Cardiac fibroblast (primary cell): ENCODE measurements at regions not wholly inside any gene's neighbourhood (a gene's known extent, or its start where the extent isn't known, plus 50 kb on each side); places are given as distances from the start of the nearest gene placed in this dataset.

Experiments used
- DNase-seq, 2 donors: peaks; one replicate each; pipeline versions ENCODE4 v3.0.0 to v3.0.0-alpha.2; 2010; ENCODE audit warnings: low read depth in 2 of 2
- H3K4me3 ChIP-seq, 2 donors: replicated peaks in 1 of 2; 1 replicate in 1 of 2; 2 replicates in 1 of 2; pipeline ENCODE4 v1.5.1; 2011; ENCODE audit warnings: low read depth in 2 of 2, low read length in 2 of 2, mild to moderate bottlenecking in 2 of 2, moderate library complexity in 1 of 2
- TF ChIP-seq, protein P1 (sequence below): IDR thresholded peaks from one replicate; pipeline ENCODE4 v1.5.1; 2011; ENCODE audit warnings: low read depth, mild to moderate bottlenecking, low read length, inconsistent platforms

DNA sequence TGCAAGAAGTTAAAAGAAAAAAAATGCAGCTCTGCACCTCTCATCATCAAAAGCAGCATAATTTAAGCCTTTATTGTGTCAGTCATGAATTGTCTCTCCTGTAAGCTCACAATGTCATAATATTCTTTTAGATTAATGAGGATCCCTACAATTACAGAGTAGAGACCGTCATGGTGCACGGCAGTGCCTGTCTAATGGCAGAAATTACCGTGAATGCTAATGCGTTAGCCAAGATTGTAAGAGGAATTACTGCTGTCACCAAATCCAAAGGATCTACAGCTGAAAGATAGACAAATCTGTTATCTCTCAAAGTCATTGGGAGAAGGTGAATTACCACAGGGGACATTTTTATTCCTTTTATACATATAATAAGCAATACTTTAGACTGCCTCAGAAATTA is 631.6 kb upstream of the NRSN1 start:
- TF ChIP-seq, protein P1, sequence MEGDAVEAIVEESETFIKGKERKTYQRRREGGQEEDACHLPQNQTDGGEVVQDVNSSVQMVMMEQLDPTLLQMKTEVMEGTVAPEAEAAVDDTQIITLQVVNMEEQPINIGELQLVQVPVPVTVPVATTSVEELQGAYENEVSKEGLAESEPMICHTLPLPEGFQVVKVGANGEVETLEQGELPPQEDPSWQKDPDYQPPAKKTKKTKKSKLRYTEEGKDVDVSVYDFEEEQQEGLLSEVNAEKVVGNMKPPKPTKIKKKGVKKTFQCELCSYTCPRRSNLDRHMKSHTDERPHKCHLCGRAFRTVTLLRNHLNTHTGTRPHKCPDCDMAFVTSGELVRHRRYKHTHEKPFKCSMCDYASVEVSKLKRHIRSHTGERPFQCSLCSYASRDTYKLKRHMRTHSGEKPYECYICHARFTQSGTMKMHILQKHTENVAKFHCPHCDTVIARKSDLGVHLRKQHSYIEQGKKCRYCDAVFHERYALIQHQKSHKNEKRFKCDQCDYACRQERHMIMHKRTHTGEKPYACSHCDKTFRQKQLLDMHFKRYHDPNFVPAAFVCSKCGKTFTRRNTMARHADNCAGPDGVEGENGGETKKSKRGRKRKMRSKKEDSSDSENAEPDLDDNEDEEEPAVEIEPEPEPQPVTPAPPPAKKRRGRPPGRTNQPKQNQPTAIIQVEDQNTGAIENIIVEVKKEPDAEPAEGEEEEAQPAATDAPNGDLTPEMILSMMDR: no peak
- DNase-seq: no peak
- H3K4me3 ChIP-seq: no peak overlapping the region

GRCh38 chr6:23498013-23498412 is 628.0 kb upstream of the NRSN1 start:
- TF ChIP-seq, protein P1: no peak
- no peak overlapping the region for H3K4me3 ChIP-seq
- DNase-seq: peak; percentile 7 to 27

DNA sequence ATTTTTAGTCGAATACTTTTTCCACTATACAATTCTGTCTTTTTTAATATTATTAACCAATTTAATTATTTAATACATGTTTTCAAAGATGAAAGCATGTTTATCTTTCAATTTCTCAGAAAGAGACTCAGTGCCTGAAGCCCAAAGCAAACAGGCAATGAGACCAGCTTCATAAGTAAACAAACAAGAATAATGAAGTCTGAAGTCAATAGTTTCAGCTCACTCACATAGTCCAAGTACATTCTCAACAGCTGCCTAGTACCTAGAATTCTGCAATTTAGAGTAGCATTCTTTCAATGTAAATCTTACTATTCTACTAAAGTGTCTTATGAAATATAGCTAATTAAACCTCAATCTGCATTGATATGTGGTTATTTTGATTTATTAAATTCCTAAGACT is 626.5 kb upstream of the NRSN1 start:
- no peak overlapping the region for H3K4me3 ChIP-seq
- TF ChIP-seq, protein P1: no peak
- DNase-seq: no peak

DNA sequence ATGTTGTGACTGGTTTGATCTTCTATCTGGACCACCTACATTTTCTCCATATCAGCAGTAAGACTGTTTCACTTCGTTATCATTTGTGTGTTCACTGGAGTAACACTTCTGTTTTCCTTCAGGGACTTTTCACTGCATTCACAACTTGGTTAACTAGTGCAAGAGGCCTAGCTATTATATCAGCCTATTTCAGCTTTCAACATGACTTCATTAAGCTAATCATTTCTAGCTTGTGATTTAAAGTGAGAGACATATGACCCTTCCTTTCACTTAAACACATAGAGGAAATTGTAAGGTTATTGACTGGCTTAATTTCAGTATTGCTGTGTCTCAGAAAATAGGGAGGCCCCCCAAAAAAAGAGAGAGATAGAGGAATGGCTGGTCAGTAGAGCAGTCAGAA is 622.8 kb upstream of the NRSN1 start:
- TF ChIP-seq, protein P1: no peak
- no peak for DNase-seq
- H3K4me3 ChIP-seq: no peak overlapping the region

GRCh38 chr6:23505026-23505425 is 621.0 kb upstream of the NRSN1 start:
- peak; percentile 2 to 10 for DNase-seq
- H3K4me3 ChIP-seq: no peak overlapping the region
- TF ChIP-seq, protein P1: no peak

DNA sequence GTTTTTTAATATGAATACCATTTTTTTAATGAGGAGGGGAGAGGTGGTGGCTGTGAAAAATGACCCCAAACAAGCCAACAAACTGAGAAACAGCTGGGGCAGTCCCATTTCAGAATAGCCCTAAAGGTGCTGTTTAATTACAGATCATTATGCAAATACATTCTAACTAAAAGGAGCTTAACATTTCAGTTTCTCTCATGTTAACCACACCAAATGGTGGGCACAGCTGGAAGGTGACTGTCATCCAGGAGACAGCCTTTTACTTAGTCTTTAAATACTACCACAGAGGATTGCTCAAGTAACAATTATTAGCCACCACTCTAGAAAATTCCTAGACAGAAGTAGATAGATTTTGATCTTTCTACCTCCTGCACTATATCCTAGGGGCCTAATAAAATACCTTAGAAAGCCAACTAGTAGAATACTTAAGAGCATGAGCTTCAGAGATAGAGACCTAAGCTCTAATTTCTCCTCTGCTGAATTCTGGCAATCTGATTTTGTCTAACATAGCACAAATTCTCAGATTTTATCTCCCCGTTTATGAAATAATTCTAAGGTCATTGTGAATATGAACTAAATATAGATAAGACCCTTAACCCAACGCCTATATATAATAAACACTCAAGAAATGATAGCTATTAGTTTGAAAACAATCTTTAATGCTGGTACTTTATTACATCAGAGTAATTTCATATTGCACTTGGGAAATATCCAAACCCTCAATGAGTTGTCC is 615.1 kb upstream of the NRSN1 start:
- TF ChIP-seq, protein P1: no peak
- no peak for DNase-seq

DNA sequence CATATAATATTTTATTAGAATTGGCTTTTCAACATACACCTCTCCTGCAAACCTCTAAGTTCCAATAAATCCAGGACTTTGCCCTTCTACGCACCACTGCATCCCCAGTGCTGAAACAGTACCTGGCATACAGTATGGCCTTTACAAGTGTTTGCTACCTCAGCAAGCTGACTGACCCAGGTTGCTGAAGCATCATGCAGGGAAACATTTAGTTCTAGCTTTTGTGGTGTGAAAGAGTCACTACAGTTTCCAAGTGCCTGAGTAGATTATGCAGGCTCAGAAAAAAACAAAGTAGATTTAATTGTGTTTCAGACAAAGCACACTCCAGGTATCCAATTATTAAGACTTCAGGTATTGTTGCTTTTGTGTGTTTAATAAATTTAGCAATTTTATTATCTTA is 614.2 kb upstream of the NRSN1 start:
- no peak overlapping the region for H3K4me3 ChIP-seq
- TF ChIP-seq, protein P1: no peak
- no peak for DNase-seq

More for the DNA sequence above, 615.1 kb upstream of the NRSN1 start:
- H3K4me3 ChIP-seq: no peak overlapping the region
